Globus pallidus (tissue), 1 donor: ENCODE measurements at regions not wholly inside any gene's neighbourhood (a gene's known extent, or its start where the extent isn't known, plus 50 kb on each side); places are given as distances from the start of the nearest gene placed in this dataset.
A peak's percentile ranks its signal among the peaks of the same experiment; 100 is the strongest.

Experiments
- DNase-seq: peaks from one replicate; pipeline ENCODE4 v3.0.0-alpha.2; 2015; ENCODE audit warnings: low spot score

GRCh38 chr5:159456261-159456660 lies 126.0 kb upstream of the IL12B start:
- no peak for DNase-seq

GRCh38 chr5:159456722-159457465 lies 126.6 kb upstream of the IL12B start:
- DNase-seq = no peak

GRCh38 chr5:159458217-159458711 lies 128.0 kb upstream of the IL12B start:
- peak; percentile 19 for DNase-seq

DNA sequence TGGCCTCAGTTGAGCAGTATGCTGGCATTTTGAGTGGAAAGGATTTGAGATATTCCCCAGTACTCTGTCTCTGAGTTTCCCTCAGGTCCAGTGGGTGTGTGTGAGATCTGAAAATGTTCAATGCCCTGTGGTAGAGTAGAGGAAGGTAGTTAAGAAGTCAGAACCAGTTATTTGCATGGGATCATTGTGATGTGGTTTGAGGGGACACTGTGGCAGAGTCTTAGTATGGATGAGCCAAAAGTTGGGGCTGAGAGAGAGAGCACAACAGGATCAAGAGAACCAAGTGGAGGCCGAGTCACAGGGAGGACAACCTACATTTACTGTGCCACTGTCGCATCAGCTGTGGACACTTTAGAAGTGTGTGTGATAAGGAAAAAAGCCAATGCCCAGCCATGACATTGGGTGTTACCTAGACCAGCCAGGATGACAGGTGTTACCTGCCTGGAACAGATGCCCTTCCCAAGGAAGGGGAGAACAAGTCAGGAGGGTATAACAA lies 128.9 kb upstream of the IL12B start:
- DNase-seq = no peak

- no peak for DNase-seq
Measured at GRCh38 chr5:159459951-159460538, 129.8 kb upstream of the IL12B start.

DNA sequence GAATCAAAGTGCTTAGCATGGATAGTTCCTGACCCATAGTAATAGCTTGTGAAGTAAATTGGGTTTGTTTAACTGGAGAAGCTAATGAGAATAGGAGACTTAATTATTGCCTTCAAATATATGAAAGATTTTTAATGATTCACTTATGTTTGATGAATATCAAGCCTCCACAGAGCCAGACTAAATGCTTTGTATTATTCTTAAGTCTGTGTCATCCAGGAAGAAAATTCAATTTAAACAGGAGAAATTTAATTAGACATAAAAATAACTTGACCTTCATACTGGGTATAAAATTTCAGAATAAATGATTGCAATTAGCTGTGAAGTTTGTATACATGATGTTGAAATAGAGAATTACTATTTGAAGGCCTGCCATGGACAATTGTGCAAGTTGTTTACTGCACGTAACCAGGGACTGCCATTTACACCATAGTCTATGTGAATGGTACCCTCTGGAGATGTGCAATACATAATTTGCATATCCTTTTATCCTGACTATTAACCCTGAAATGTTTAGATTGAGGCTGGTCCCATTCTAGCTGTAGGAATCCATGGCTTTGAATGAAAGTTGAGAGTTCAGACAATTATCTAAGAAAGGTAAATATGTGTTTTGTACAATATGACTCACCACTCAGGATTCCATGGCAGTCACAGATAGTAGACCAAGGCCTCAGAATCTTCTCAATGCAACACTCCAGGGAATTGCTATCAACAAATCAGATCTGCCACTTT lies 133.5 kb upstream of the IL12B start:
- DNase-seq = no peak

DNA sequence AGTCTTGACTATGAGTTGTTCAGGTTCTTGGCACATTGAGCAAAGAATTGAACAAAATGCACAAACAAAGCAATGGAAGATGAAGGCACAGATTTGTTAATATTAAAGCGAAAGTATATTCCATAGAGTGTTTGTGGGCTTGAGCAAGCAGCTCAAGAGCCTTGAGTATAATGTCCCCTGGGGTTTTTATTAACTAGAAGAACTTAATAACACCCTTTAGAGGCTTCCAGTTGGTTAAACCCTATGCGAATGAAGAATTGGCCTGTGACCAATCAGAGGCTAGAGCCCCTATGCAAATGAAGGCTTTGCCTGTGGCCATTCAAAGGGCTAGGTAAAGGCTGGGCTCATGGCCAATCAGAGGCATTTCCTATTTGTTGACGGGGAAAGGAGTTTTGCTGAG lies 135.3 kb upstream of the IL12B start:
- DNase-seq = no peak

GRCh38 chr5:159467666-159468065 lies 137.4 kb upstream of the IL12B start:
- DNase-seq = no peak

DNA sequence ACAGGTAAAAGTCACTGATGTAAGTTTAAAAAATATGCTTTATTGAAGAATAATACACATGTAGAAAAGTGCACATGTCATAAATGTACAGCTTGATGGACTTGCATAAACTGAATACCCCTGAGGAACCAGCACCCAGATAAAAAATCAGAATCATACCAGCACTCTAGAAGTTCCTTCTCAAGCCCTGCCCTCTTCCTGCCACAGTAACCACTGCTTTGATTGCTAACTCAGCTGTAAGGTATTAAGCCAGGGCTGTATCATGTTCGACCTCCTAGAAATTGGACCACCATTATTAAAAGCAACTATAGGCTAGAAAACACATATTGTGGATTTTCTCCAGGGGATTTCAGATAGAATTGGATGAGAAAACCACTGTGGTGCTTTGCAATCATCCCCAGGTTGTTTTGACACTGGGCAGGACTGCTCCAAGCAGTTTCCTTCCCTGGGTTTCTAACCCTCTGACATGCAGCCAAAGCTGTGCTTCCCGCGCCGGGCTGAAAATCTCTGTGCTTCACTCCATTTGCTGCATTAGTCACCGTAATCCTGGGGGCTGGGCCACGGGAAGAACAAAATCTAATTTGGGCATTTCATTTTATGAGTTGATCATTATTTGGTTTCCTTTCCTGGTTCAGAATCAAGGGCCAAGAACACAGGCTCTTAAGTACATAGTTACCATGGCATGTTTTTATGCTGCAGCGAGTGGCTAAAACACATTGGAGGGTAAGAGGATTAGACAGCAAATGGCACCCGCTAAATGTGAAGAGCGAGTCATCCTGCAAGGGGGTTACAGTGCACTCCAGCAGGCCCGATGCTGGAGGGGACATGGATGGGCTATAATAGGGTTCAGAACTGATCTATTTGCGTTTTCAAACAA lies 139.4 kb upstream of the IL12B start:
- no peak for DNase-seq

- DNase-seq = no peak
Measured at GRCh38 chr5:159471904-159472303, 141.6 kb upstream of the IL12B start.

DNA sequence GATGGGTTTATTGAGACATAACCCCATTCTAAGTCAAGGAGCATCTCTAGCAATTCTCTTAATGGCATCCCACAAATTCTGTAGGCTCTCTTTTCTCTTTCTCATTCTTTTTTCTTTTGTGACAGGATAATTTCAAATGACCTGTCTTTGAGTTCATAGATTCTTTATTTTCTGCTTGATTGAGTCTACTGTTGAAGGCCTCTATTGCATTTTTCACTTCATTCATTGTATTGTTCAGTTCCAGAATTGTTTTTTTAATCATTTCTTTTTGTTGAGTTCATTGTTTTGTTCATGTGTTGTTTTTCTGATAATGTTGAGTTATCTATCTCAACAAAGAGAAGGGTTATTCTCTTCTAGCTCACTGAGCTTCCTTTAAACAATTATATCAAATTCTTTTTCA lies 144.7 kb upstream of the IL12B start:
- DNase-seq = no peak

GRCh38 chr5:159478950-159479349 lies 148.7 kb upstream of the IL12B start:
- DNase-seq = no peak

DNA sequence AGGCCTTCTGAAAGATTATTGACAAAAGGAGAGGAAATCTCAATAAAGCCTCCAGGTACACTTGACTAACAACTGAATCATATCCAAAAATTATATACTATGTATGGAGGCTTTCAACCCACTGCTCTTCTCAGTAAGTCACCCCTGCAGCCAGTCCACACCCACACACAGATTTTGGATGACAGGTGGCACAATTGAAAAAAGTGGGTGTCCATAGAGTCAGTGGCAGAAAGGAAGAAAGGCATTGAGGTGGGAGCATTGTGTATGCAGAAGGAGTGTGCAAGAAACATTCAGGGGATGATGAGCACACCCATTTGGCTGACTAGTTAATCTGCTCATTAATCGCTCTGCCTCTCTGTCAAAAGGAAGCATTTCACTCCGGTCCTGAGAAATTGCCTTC lies 150.6 kb upstream of the IL12B start:
- no peak for DNase-seq

GRCh38 chr5:159481751-159482150 lies 151.5 kb upstream of the IL12B start:
- no peak for DNase-seq

GRCh38 chr5:159486836-159487235 lies 156.5 kb upstream of the IL12B start:
- no peak for DNase-seq

GRCh38 chr5:159488516-159488915 lies 158.2 kb upstream of the IL12B start:
- no peak for DNase-seq

DNA sequence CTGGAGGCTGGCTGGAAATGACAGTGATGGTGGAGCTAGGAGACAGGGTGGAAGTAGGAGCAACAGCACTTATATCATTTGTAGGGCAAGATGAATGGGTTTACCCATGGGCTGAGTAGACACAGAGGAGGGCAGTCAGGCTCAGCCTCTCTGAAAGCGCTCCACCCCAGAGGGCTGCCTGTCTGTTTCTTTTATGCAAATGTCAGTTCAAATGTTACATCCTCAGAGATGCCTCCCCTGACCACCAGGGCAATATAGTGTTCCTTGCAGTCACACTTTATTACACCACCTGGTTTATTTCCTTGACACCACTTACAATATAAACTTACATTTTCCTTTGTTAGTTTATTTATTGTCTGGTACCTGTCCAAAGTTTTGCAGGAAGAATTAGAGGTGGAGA lies 159.5 kb upstream of the IL12B start:
- DNase-seq = no peak

DNA sequence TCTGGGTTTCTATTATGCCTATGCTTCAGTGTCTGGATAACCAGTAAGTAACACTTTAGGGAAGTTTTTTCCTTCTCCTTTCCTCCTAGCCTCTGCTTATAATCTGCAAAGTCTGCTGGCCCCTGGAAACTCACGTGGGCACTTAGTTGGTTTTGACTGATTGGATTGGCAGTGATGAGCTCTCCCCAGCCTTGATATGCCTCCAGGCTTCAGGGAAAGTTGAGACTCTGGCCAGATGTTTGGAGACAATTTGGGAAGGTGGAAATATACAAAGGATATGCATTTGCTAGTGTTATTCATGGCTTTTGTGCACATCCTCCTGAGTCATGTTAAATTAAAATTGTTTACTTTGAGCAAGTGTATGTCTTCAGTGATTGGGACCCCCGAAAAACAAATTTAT lies 160.2 kb upstream of the IL12B start:
- DNase-seq = no peak

GRCh38 chr5:159493696-159494095 lies 163.4 kb upstream of the IL12B start:
- DNase-seq = no peak

- no peak for DNase-seq
Measured at GRCh38 chr5:159496773-159497172, 166.5 kb upstream of the IL12B start.

DNA sequence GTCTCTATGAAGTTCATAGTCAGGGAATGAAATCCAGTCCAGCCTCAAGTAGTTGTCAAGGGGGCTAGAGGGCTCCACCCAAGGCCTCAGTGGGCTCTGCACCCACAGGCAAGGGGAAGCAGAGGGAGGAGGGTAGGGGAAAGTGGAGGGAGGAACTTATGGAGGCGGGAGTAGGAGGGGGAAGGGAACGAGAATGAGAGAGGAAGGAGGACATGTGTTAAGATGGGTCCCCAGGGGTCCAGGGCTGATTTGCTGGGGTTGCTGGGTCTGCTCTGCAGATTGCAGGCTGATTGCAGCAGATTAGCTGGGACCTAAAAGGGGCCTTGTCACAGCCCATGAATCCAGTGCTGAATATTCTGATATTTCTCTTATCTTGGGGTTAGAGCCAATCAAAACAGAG lies 166.9 kb upstream of the IL12B start:
- DNase-seq = no peak

GRCh38 chr5:159498630-159499029 lies 168.3 kb upstream of the IL12B start:
- DNase-seq = no peak
